A549 (cell line): ENCODE measurements at regions not wholly inside any gene's neighbourhood (a gene's known extent, or its start where the extent isn't known, plus 50 kb on each side); places are given as distances from the start of the nearest gene placed in this dataset.

Experiments
- ATAC-seq, 2 experiments: fragments of 200-7000 bp in 1 of 2; fragments of >200 bp in 1 of 2; cut with Nextera tagmentation in 1 of 2; cut with Tn5 transposase in 1 of 2; 3 replicates each; pipeline versions ENCODE4 v1.8.0 to v1.9.1; 2018 to 2020; ENCODE audit warnings: mild to moderate bottlenecking in 1 of 2, moderate library complexity in 1 of 2
- CTCF ChIA-PET: fragments of 300-600 bp; sonication (Branson Sonifier 250); formaldehyde crosslinking; extraction: SDS; loops from one replicate; lab custom pipeline; 2021; ENCODE audit warnings: antibody characterized with exemption, inconsistent platforms; lab: Yijun Ruan, JAX
- POLR2A ChIA-PET: fragments of 350-600 bp; formaldehyde crosslinking; extraction: SDS; loops from one replicate; lab custom pipeline; 2021; ENCODE audit warnings: antibody characterized with exemption, inconsistent platforms; lab: Yijun Ruan, JAX
- DNase-seq, 2 experiments: peaks; one replicate each; pipeline versions ENCODE4 v3.0.0 to v3.0.0-alpha.2; 2011 to 2016; ENCODE audit warnings: low read depth in 1 of 2, low spot score in 1 of 2
- FAIRE-seq: peaks from 2 replicates; lab custom pipeline; 2011; peaks lifted over from hg19 to GRCh38; lab: Jason Lieb, UNC
- H3K27ac ChIP-seq, 2 experiments: fragments of >200 bp; sonication (Bioruptor Twin); formaldehyde crosslinking; 3 replicates each; pipeline ENCODE4 v1.5.1; 2016 to 2017
- H3K4me1 ChIP-seq: fragments of >200 bp; sonication (Bioruptor Twin); formaldehyde crosslinking; 3 replicates; pipeline ENCODE4 v1.6.1; 2016
- H3K4me2 ChIP-seq: fragments of >200 bp; sonication (Bioruptor Twin); formaldehyde crosslinking; 3 replicates; pipeline ENCODE4 v1.6.1; 2016
- H3K4me3 ChIP-seq: fragments of >200 bp; sonication (Bioruptor Twin); formaldehyde crosslinking; 3 replicates; pipeline ENCODE4 v1.5.1; 2016
- H3K9me3 ChIP-seq: fragments of >200 bp; sonication (Bioruptor Twin); formaldehyde crosslinking; 3 replicates; pipeline ENCODE4 v1.6.1; 2016
- CBX2 ChIP-seq: fragments of 200-600 bp; sonication (generic); IDR thresholded peaks from 2 replicates; pipeline ENCODE4 v1.6.1; 2016; ENCODE audit warnings: low read depth, mild to moderate bottlenecking, borderline replicate concordance
- CTCF ChIP-seq: fragments of >200 bp; sonication (Bioruptor Twin); formaldehyde crosslinking; IDR thresholded peaks from 3 replicates; pipeline ENCODE4 v1.5.1; 2016
- EP300 ChIP-seq, 2 experiments: fragments of >200 bp; sonication (Bioruptor Twin); formaldehyde crosslinking; IDR thresholded peaks; 2 replicates in 1 of 2; 3 replicates in 1 of 2; pipeline ENCODE4 v1.6.1; 2016 to 2017
- ESRRA ChIP-seq: fragments of 150-350 bp; IDR thresholded peaks from 2 replicates; pipeline ENCODE4 v1.6.1; 2014; ENCODE audit warnings: mild to moderate bottlenecking, low read length, borderline replicate concordance
- FOSB ChIP-seq: fragments of 250-450 bp; sonication (Bioruptor Pico); IDR thresholded peaks from 2 replicates; pipeline ENCODE4 v1.5.0; 2020; ENCODE audit warnings: mild to moderate bottlenecking, moderate library complexity
- FOSL2 ChIP-seq, 2 experiments: fragments of 450-650 bp in 1 of 2; fragments of >200 bp in 1 of 2; sonication (Bioruptor Twin) in 1 of 2; formaldehyde crosslinking; IDR thresholded peaks; 2 replicates each; pipeline versions ENCODE4 v1.5.0 to v1.6.1; 2016 to 2020; ENCODE audit warnings: mild to moderate bottlenecking in 1 of 2, moderate library complexity in 1 of 2
- FOXS1 ChIP-seq: fragments of 250-450 bp; sonication (Bioruptor Pico); IDR thresholded peaks from 2 replicates; pipeline ENCODE4 v1.5.0; 2020; ENCODE audit warnings: mild to moderate bottlenecking, moderate library complexity
- HES2 ChIP-seq: fragments of >200 bp; sonication (Bioruptor Twin); formaldehyde crosslinking; IDR thresholded peaks from 2 replicates; pipeline ENCODE4 v1.6.1; 2016
- HMGXB4 ChIP-seq: fragments of 250-450 bp; sonication (Bioruptor Pico); IDR thresholded peaks from 2 replicates; pipeline ENCODE4 v1.5.0; 2021; ENCODE audit warnings: mild to moderate bottlenecking, moderate library complexity, borderline replicate concordance
- HOXB13 ChIP-seq: fragments of 250-450 bp; sonication (Bioruptor Pico); IDR thresholded peaks from 2 replicates; pipeline ENCODE4 v1.5.0; 2020; ENCODE audit warnings: low read depth, mild to moderate bottlenecking, moderate library complexity
- HOXB5 ChIP-seq: fragments of 250-450 bp; sonication (Bioruptor Pico); IDR thresholded peaks from 2 replicates; pipeline ENCODE4 v1.5.0; 2020; ENCODE audit warnings: mild to moderate bottlenecking, moderate library complexity
- JUN ChIP-seq, 2 experiments: fragments of >200 bp; sonication (Bioruptor Twin); formaldehyde crosslinking; IDR thresholded peaks; 2 replicates in 1 of 2; 3 replicates in 1 of 2; pipeline ENCODE4 v1.6.1; 2016 to 2017
- JUNB ChIP-seq: fragments of >200 bp; sonication (Bioruptor Twin); formaldehyde crosslinking; IDR thresholded peaks from 2 replicates; pipeline ENCODE4 v1.6.1; 2016
- KDM1A ChIP-seq: fragments of 200-600 bp; sonication (generic); IDR thresholded peaks from 2 replicates; pipeline ENCODE4 v1.6.1; 2016; ENCODE audit warnings: low read depth, mild to moderate bottlenecking
- KDM5A ChIP-seq: fragments of 200-600 bp; sonication (generic); IDR thresholded peaks from 2 replicates; pipeline ENCODE4 v1.6.1; 2016; ENCODE audit warnings: antibody characterized with exemption, mild to moderate bottlenecking
- MYC ChIP-seq: IDR thresholded peaks from 2 replicates; pipeline ENCODE4 v1.6.1; 2012; ENCODE audit warnings: mild to moderate bottlenecking, inconsistent platforms, low read length, improper control_type of control experiment, borderline replicate concordance
- NR3C1 ChIP-seq: fragments of >200 bp; sonication (Bioruptor Twin); formaldehyde crosslinking; IDR thresholded peaks from 3 replicates; pipeline ENCODE4 v1.6.1; 2017
- POLR2A ChIP-seq: IDR thresholded peaks from 2 replicates; pipeline ENCODE4 v1.6.1; 2012; ENCODE audit warnings: mild to moderate bottlenecking, low read length
- POLR2AphosphoS2 ChIP-seq: conservative IDR thresholded peaks from 2 replicates; pipeline ENCODE4 v1.6.1; 2012; ENCODE audit warnings: low read length, improper control_type of control experiment, inconsistent platforms
- RARB ChIP-seq: fragments of 250-450 bp; sonication (Bioruptor Pico); IDR thresholded peaks from 2 replicates; pipeline ENCODE4 v1.8.0; 2021; ENCODE audit warnings: mild to moderate bottlenecking, moderate library complexity
- RCOR1 ChIP-seq: fragments of 150-350 bp; IDR thresholded peaks from 2 replicates; pipeline ENCODE4 v1.6.1; 2014; ENCODE audit warnings: antibody characterized with exemption, low read length, low read depth
- RNF2 ChIP-seq: fragments of 200-600 bp; sonication (generic); IDR thresholded peaks from 2 replicates; pipeline ENCODE4 v1.6.1; 2016; ENCODE audit warnings: low read depth, mild to moderate bottlenecking, antibody characterized with exemption, moderate library complexity, borderline replicate concordance
- SMC3 ChIP-seq: fragments of >200 bp; sonication (Bioruptor Twin); formaldehyde crosslinking; IDR thresholded peaks from 3 replicates; pipeline ENCODE4 v1.6.1; 2018; ENCODE audit warnings: inconsistent platforms
- TFCP2L1 ChIP-seq: fragments of 250-450 bp; sonication (Bioruptor Pico); IDR thresholded peaks from 2 replicates; pipeline ENCODE4 v1.5.0; 2021; ENCODE audit warnings: mild to moderate bottlenecking
- TP53 ChIP-seq: fragments of 250-450 bp; sonication (Bioruptor Pico); IDR thresholded peaks from 2 replicates; pipeline ENCODE4 v1.5.0; 2021; ENCODE audit warnings: mild to moderate bottlenecking, moderate library complexity
- USF2 ChIP-seq: fragments of 450-650 bp; IDR thresholded peaks from 2 replicates; pipeline ENCODE4 v1.6.1; 2014; ENCODE audit warnings: antibody characterized with exemption
- ZC3H11A ChIP-seq: fragments of 450-650 bp; IDR thresholded peaks from 2 replicates; pipeline ENCODE4 v1.6.1; 2014; ENCODE audit warnings: antibody characterized with exemption, mild to moderate bottlenecking
- WGBS: methylation state at CpG from one replicate; pipeline ENCODE4 v1.1.6; 2017; ENCODE audit errors: missing lambda C conversion rate; 5-methylcytosine and 5-hydroxymethylcytosine counted together
- TF ChIP-seq, protein P1 (sequence below): fragments of >200 bp; sonication (Bioruptor Twin); formaldehyde crosslinking; IDR thresholded peaks from 3 replicates; pipeline ENCODE4 v1.6.1; 2016
- TF ChIP-seq, protein P2 (sequence below): IDR thresholded peaks from 2 replicates; pipeline ENCODE4 v1.6.1; 2012; ENCODE audit warnings: low read depth, borderline replicate concordance

DNA sequence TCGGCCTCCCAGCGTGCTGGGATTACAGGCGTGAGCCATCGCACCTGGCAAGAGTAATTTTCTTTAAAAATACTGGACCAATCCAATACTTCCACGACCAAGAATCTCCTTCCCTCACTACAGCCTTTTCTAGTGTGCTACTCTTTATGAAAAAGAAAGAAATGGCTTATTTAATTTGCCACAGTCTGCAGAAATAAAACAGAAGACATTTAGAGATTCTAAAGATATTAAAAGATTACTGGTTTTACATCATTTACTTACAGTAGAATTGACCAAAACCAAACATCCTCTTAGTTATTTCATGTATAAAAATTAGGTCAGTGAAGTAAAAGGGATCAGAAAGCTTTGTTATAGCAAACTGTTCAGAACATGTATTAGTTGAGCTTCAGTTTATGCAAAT, 679.6 kb downstream of the MAT2B start (continued):
- TF ChIP-seq HMGXB4 = no peak

DNA sequence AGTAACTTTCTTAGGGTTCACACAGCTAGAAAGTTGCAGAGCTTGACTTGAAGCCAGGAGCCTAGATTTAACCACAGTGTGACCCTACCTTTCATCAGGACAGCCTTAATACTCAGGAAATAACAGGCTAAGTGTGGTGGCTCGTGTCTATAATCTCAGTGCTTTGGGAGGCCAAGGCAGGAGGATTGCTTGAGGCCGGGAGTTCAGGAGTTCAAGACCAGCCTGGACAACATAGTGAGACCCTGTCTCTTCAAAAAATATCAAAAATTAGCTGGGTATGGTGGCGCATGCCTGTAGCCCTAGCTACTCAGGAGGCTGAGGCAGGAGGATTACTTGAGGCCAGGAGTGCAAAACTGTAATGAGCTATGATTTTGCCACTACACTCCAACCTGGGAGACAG, 681.1 kb downstream of the MAT2B start:
- Histone ChIP-seq H3K9me3 (no peaks in the 10 kb centered on the region), H3K4me3 (no peak overlapping the region), H3K4me2 (no peak overlapping the region), H3K27ac (no peak overlapping the region), H3K4me1 (no peaks in the 10 kb centered on the region)
- no peak for ATAC-seq
- WGBS = 8% methylated on average over 3 of the region's 3 CpGs
- no peak for DNase-seq
- TF ChIP-seq ESRRA (no peak), FOSB (CRISPR knock-in tag) (no peak), POLR2A (no peak), TFCP2L1 (CRISPR knock-in tag) (no peak), RNF2 (no peak), KDM1A (no peak), NR3C1 (no peak), SMC3 (no peak), HOXB5 (CRISPR knock-in tag) (no peak), FOSL2 (IDR thresholded peaks at IDR 0.05) (no peak), FOSL2 (CRISPR knock-in tag; IDR thresholded peaks at IDR 0.05) (no peak), EP300 (IDR thresholded peaks at IDR 0.05) (no peak), RCOR1 (no peak), MYC (no peak), USF2 (no peak), RARB (CRISPR knock-in tag) (no peak), POLR2AphosphoS2 (no peak), CTCF (no peak)
- TF ChIP-seq, protein P1, sequence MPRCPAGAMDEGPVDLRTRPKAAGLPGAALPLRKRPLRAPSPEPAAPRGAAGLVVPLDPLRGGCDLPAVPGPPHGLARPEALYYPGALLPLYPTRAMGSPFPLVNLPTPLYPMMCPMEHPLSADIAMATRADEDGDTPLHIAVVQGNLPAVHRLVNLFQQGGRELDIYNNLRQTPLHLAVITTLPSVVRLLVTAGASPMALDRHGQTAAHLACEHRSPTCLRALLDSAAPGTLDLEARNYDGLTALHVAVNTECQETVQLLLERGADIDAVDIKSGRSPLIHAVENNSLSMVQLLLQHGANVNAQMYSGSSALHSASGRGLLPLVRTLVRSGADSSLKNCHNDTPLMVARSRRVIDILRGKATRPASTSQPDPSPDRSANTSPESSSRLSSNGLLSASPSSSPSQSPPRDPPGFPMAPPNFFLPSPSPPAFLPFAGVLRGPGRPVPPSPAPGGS = no peak
- TF ChIP-seq, protein P2, sequence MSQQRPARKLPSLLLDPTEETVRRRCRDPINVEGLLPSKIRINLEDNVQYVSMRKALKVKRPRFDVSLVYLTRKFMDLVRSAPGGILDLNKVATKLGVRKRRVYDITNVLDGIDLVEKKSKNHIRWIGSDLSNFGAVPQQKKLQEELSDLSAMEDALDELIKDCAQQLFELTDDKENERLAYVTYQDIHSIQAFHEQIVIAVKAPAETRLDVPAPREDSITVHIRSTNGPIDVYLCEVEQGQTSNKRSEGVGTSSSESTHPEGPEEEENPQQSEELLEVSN = no peak
- no peak for FAIRE-seq
- CTCF ChIA-PET = no interaction called here
- POLR2A ChIA-PET = no interaction called here

DNA sequence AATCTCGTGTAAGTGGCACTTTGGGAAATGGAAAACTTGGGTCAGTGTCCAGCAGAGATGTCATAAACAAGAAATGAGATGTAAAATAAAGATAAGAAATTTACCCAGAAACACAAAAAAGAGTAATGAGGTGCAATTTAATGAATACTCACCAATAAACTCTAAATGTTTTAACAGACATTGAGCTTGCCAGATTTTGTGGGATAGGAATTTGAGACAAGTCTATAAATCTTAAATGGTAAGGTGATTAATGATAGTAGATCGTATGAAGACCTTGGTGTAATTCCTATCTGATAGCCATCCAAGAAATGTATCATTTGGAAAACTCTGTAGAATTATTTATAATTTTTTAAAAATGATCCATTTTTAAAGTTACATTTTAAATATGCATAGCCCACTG, 682.4 kb downstream of the MAT2B start:
- no peak for DNase-seq
- Histone ChIP-seq H3K9me3 (no peaks in the 10 kb centered on the region), H3K4me1 (no peaks in the 10 kb centered on the region), H3K27ac (no peak overlapping the region), H3K4me3 (no peak overlapping the region), H3K4me2 (no peak overlapping the region)
- 1% methylated on average over 2 of the region's 2 CpGs for WGBS
- ChIA-PET CTCF (no interaction called here), POLR2A (no interaction called here)
- ATAC-seq = no peak
- no peak for FAIRE-seq
- no peak for TF ChIP-seq CBX2
- no peak for TF ChIP-seq RARB (CRISPR knock-in tag)
- TF ChIP-seq JUN (IDR thresholded peaks at IDR 0.05) = no peak
- no peak for TF ChIP-seq ZC3H11A
- TF ChIP-seq, protein P2 = no peak
- TF ChIP-seq FOSB (CRISPR knock-in tag) = no peak
- TF ChIP-seq HOXB13 (CRISPR knock-in tag) = no peak
- TF ChIP-seq FOXS1 = no peak
- no peak for TF ChIP-seq TP53
- TF ChIP-seq HES2 = no peak
- no peak for TF ChIP-seq KDM5A
- TF ChIP-seq, protein P1 = no peak
- no peak for TF ChIP-seq ESRRA
- no peak for TF ChIP-seq JUNB
- TF ChIP-seq EP300 (IDR thresholded peaks at IDR 0.05) = no peak
